HG02642 (cell line): ENCODE measurements at regions not wholly inside any gene's neighbourhood (a gene's known extent, or its start where the extent isn't known, plus 50 kb on each side); places are given as distances from the start of the nearest gene placed in this dataset.
A peak's percentile ranks its signal among the peaks of the same experiment; 100 is the strongest.

Experiments used
- ATAC-seq: cut with Tn5 transposase; IDR thresholded peaks from one replicate; pipeline ENCODE4 v1.9.1; 2021; ENCODE audit warnings: mild to moderate bottlenecking; ENCODE audit not compliant: unreplicated experiment, poor library complexity

DNA sequence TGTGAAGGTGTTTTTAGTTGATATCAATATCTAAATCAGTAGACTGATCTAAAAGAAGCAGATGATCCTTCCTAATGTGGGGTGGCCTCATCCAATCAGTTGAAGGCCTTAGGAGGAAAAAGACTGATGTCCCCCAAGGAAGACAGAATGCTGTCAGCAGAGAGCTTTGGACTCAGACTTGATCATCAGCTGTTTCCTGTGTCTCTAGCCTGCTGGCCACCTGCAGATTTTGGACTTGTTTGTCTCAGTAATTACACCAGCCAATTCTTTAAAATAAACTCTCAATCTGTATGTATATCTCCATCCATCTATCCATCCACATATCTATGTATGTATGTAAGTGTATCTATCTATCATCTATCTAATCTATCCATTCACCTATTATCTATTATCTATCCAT lies 301.3 kb downstream of the LPIN1 start:
- no peak for ATAC-seq

DNA sequence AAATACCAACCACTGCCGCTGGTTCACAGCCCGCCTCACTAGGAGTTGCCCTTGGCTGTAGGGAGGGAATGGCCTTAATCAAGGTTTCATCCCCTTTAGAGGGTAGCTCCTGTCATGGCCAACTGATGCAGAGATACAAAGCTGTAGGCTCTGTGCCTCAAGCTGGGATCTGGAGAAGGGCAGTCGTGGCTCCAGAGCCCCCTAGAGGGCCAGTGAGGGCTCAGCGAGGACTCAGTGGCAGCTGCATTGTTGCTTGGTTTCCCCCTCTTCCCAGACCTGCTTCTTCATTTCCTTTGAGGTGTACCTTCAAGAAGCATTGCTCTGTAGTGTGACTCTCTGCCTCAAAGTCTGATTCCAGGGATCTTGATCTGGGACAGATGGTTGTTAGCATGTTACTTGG lies 302.1 kb downstream of the LPIN1 start:
- ATAC-seq: no peak

- ATAC-seq: peak; percentile 48
Measured at GRCh38 chr2:12050396-12050795, 304.0 kb downstream of the LPIN1 start.

GRCh38 chr2:12051831-12052230 lies 305.4 kb downstream of the LPIN1 start:
- ATAC-seq: no peak

DNA sequence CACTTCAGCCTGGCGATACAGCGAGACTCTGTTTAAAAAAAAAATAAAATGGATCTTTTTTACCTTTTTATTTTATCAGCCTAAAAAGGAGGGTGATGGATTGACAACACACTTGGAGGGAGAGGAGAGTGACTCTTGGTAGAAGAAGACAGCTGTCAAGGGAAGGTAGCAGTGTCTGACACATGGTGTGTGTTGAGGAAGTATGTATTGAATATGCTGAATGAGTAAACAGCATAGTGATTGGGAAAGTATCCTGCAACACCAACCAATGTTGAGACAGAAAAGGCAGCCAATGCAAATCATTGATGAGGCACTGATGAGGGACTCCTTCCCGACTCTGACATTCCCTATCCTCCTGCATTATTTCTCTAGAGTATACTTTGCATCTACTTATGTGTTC lies 306.4 kb downstream of the LPIN1 start:
- no peak for ATAC-seq

- ATAC-seq: no peak
Measured at GRCh38 chr2:12054956-12055618, 308.7 kb downstream of the LPIN1 start.

GRCh38 chr2:12057436-12058166 lies 311.2 kb downstream of the LPIN1 start:
- peak; percentile 91 for ATAC-seq

GRCh38 chr2:12059616-12060441 lies 313.4 kb downstream of the LPIN1 start:
- no peak for ATAC-seq

GRCh38 chr2:12060886-12061285 lies 314.5 kb downstream of the LPIN1 start:
- ATAC-seq: no peak

GRCh38 chr2:12061286-12062052 lies 315.0 kb downstream of the LPIN1 start:
- ATAC-seq: no peak

DNA sequence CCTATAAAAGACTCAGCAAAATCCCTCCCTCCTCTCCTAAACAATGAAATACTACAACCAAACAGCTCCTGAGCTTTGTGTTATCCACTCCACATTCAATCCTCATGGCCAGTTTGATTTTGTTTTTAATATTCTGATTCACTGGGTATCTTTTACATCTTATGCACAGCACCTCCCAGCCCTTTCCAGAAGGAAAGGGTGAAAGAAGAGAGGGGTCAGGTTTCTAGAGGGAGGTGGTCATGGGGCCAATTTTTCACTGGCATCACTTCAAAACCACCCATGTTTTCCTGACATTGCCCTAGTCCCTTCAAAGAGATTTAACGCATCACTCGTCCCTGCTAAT lies 315.6 kb downstream of the LPIN1 start:
- ATAC-seq: no peak

GRCh38 chr2:12063210-12063609 lies 316.8 kb downstream of the LPIN1 start:
- no peak for ATAC-seq

DNA sequence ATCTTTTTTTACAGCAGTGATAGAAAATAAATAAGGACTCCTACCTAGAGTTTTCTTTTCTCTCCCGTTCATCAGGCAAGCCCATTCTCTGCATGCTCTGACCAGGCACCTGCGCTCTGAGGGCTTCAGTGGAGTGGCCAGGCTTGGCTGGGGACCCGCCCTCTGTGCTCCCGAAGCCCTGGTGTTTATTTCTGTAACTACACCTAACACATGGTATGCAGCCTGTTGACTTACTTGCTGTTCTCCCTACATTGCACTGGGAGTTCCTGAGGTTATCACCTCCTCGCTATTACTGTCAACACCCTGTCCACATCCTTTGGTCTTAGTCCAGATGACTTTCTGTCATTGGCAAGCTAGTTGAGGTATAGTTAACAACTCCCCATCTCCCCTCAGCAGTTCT lies 317.7 kb downstream of the LPIN1 start:
- ATAC-seq: no peak

DNA sequence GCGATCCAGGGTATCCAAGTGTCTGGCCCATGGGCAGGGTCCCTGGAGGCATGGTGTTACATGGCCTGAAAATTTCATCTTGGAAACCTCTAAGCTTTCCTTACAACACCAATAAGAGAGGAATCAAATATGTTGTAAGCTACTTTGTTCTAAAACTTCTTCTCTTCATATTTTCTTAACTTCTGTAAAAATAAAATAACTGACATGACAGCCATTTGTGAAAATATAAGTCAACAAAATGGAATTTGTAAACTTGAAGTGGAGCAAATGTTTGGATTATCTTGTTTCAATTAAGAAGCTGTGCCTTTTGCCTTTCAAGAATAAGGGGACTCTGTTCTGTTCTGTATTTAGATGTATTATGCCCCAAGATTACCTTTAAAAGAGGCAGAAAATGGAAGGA lies 319.7 kb downstream of the LPIN1 start:
- no peak for ATAC-seq

- no peak for ATAC-seq
Measured at GRCh38 chr2:12066986-12067385, 320.6 kb downstream of the LPIN1 start.

- ATAC-seq: no peak
Measured at GRCh38 chr2:12068796-12069538, 322.5 kb downstream of the LPIN1 start.

DNA sequence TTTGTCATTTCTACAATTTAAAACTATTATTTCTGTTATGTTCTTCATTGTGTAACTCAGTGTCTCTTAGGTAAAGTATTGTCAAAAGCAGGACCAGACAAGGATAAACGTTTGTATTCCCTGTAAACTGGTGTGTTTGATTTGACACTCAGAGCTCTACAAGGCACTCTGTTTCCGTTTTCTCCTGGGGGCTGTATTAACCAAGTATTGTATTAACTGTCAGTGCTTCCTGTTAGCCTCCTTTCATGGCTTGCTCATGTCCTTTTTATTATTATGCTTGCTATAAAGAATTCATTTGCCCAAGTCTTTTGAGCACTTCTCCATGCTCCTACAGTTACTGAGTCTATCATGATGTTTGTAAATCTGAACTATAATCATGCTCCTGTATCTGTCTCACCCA lies 323.7 kb downstream of the LPIN1 start:
- ATAC-seq: no peak

GRCh38 chr2:12070581-12070980 lies 324.1 kb downstream of the LPIN1 start:
- ATAC-seq: no peak

DNA sequence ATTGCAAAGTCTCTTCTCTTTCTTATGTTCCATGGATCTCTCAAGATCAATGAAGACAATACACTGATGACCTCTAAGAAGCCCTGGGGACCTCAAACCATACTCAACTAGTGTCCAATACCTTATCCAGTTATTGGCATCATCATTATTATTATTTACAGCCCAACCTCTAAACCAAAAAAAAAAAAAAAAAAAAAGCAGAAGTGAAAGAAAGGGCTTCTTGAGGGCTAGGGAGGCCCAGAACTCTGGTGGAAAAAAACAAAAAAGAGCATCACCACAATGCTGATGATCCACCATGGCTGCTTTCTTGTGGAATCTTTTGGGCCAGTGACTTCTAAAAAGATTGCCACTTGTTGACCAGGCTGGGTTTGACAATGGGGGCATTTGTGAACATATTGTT lies 324.9 kb downstream of the LPIN1 start:
- ATAC-seq: peak; percentile 59
